B cell (primary cell): ENCODE measurements at regions not wholly inside any gene's neighbourhood (a gene's known extent, or its start where the extent isn't known, plus 50 kb on each side); places are given as distances from the start of the nearest gene placed in this dataset.

ENCODE experiments used
- EZH2 ChIP-seq: IDR thresholded peaks from 2 replicates; pipeline ENCODE4 v1.6.1; 2012; ENCODE audit warnings: borderline replicate concordance, low read depth, mild to moderate bottlenecking, moderate library complexity, low read length; ENCODE audit not compliant: insufficient read depth, poor library complexity, severe bottlenecking
- TF ChIP-seq, protein P1 (sequence below): fragments of 200-600 bp; IDR thresholded peaks from one replicate; pipeline ENCODE4 v1.8.0; 2022; ENCODE audit warnings: antibody characterized with exemption, mild to moderate bottlenecking

GRCh38 chr12:60107992-60108391 lies 512.2 kb downstream of the SLC16A7 start:
- TF ChIP-seq, protein P1, sequence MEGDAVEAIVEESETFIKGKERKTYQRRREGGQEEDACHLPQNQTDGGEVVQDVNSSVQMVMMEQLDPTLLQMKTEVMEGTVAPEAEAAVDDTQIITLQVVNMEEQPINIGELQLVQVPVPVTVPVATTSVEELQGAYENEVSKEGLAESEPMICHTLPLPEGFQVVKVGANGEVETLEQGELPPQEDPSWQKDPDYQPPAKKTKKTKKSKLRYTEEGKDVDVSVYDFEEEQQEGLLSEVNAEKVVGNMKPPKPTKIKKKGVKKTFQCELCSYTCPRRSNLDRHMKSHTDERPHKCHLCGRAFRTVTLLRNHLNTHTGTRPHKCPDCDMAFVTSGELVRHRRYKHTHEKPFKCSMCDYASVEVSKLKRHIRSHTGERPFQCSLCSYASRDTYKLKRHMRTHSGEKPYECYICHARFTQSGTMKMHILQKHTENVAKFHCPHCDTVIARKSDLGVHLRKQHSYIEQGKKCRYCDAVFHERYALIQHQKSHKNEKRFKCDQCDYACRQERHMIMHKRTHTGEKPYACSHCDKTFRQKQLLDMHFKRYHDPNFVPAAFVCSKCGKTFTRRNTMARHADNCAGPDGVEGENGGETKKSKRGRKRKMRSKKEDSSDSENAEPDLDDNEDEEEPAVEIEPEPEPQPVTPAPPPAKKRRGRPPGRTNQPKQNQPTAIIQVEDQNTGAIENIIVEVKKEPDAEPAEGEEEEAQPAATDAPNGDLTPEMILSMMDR = no peak
- TF ChIP-seq EZH2 = no peak
